CD4-positive, alpha-beta T cell treated with Interleukin-1 beta for 1 hour (primary cell): ENCODE measurements at regions not wholly inside any gene's neighbourhood (a gene's known extent, or its start where the extent isn't known, plus 50 kb on each side); places are given as distances from the start of the nearest gene placed in this dataset.

ENCODE experiments used
- DNase-seq, 2 donors: peaks; one replicate each; pipeline ENCODE4 v3.0.0-alpha.2; 2020 to 2022

DNA sequence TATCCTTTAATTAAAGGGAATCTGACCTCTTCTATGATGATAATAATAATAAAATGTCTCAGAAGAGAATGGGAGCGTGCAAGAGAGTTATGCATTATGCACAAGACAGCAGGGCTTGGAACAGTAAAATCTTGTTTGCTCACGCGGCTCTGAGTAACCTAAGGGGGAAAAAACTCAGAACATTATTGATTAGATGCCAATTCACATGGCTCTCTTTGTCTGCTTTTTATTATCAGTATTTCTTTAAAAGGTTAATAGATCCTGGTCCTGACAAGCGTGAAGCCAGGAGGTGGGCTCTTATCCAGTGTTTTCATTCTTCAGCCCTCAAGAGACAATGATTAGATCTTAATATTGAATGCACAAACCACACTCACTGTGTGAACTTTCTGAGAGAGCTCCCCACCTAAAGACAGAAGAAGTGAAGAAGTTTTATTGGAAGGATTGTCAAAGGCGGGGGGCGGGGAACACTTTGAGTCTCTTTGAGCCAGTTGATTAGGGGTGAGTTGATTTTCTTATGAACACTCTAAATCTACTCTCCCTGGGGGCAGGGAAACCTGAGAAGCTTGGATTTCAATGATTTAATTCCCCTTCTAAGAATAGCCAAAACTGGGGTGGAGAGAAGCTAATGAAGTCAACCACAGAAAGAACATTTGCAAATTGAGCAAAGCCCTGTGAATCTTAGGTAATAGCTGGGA is 127.5 kb upstream of the CTAGE1 start:
- no peak for DNase-seq

DNA sequence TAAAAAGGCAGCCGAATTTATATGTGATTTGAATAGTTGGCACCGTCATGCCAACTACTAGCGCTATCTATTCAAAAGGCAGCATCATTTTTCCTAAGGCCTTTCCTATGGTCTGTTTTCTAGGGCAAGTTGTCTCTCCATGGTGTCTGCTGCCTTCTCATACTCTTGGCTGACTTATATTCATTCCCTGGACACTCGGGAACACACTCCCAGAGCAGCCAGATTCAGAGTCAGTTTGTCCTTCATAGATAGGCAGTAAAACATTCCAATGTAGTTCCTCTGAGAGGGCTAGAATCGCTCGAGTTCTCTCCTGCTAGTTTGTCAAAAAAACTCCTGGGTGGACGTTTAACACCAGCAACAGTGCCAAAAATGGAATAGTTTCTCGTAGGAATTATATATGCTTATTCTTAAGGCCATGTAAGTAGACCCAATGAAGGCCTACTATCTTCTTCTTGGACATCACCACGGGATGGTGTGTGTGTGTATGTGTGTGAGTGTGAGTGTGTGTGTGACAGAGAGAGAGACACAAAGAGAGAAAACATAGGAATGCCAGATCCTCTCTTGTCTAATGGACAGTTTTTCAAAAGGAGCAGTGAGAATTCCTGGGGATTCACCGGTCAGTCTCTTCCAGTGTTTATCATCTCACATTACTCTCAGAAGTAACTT is 129.3 kb upstream of the CTAGE1 start:
- no peak for DNase-seq

DNA sequence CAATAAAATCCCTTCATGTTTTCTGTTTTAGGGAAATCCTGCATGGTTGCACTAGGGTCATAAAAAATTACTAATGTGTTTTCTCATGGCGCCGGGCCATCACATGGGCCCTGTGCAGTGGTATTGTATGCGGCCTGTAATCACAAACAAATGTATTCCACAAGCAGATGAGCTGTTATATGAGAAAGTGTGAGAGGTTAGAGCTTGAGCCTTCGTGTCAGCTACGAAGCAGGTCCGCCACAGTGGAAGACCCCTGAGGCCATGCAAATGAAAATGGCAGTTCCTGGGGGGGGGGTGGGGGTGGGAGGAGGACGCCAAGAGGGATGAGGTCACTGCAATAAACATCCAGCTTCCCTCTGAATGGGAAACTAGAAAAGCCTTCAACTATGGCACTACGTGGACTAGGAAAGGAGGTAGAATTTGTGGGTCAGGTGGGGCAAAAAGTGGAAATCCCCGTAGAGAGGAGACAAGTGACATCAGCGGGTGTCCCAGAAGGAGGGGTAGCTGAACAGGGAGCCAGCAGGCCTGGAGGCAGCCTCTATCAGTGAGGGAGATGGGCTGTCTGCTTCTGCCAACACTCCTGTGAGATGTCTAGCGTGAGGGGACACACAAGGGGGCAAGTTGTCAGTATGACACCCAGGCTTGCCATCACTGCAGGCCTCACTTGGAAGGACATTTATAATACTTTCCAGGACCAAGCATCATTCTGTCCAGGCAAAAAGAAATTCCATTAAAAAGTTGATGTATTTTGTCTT is 130.3 kb upstream of the CTAGE1 start:
- no peak for DNase-seq

DNA sequence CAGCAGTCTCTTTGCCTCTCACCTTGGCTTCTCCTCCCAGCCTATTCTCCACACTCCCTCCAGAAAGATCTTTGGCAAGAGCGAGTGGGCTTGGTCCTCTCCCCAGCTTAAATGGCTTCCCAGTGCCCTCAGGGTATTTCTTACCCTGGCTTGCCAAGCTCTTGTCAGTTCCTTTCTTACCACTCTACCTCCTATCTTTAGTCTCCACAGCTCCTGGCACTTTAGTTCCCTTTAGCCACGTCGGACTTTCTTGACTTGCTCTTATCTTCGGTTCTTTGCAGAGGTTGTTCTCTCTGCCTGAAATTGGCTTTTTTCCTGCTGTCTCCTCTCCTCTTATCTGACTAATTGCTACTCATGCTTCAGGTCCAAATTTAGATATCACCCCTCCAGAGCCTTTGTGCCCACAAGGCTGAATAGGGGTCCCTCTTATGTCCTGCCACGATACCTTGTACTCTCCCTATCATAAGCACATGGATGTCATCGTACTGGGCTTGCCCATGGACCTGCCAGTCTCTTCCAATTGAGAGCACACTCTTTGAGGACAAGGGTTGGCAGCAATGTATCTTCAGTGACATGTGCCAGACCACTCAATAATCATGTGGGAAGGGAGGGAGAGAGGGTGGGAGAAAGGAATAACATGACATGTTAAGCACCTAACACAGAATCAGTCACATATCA is 131.7 kb upstream of the CTAGE1 start:
- no peak for DNase-seq

DNA sequence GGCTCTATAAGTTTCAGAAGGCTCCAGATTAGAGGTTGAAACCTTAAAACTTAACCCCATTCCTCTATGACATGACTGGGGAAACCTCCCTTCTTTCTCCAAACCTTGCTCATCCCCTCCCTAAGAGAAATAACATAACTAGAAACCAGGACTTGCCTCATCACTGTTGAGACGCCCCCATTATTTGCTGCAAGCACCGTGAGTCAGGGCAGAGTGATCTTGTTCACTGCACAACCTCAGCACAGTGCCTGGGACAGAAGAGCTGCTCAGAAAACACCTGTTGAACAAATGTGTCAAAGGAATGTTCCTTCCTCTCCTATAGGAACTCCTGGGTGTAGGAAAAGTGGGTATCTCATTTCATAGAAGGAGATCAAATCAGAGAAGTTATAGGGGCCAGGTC is 132.7 kb upstream of the CTAGE1 start:
- no peak for DNase-seq

DNA sequence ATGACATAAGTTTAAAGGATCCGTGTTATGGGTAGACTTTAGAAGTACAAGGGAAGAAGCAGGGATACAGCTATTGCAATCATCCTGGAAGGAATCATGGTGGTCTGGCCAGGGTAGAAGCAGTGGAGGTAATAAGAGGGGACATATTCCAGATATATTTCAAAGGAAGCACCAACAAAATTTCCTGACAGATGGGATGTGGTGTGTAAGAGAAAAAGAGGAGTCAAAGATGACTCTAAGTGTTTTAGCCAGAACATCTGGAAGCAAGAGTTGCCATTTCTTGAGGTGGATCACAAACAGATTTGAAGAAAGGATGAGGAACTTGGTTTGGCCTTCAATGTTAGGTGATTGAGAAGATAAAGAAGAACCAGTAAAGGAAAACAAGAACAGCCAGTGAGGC is 133.1 kb upstream of the CTAGE1 start:
- no peak for DNase-seq

DNA sequence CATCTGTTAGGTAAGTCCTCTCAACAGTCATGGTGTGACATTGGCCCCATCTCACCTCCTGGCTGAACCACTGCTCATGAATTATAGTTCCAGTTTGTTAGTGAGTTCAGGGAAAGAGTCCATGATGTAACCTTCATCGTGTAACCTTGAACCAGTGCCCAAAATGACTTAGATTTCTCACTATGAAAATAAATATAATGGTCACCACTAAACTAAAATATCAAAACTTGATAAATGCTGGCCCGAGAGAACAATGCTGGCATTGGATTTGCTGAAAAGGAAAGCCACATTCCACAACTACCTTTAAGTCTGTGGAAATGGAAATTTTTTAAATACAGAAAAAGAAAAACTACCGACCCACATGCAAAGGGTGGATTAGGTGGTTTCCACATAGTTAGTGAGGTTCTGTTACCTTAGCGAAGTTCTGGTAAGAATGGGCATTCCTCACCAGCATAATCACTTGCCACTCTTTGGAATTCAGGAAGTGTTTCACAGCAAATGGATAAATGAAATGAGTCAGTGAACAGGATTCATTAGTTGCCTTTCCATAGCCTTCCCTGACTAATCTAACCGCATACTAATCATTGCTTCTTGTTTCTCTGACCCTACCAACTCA is 133.9 kb upstream of the CTAGE1 start:
- DNase-seq: no peak

DNA sequence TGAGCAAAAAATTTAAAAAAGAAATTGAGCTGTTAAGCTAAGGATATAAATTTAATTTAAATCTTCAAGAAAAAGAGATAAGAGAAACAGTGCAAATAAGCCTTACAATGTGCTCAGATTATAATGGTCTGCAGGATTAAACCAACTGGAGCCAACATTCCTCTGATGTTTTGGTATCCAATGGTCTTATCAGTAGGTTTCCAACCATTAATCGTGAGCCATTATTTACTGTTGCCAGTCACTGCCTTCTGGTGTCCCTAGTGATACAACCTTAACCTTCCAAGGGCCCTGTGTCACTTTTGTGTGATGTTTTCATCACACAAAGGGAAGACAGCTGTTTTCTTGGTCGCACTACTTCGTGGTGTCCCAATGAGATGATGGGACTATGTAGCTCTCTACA is 134.5 kb upstream of the CTAGE1 start:
- DNase-seq: no peak

DNA sequence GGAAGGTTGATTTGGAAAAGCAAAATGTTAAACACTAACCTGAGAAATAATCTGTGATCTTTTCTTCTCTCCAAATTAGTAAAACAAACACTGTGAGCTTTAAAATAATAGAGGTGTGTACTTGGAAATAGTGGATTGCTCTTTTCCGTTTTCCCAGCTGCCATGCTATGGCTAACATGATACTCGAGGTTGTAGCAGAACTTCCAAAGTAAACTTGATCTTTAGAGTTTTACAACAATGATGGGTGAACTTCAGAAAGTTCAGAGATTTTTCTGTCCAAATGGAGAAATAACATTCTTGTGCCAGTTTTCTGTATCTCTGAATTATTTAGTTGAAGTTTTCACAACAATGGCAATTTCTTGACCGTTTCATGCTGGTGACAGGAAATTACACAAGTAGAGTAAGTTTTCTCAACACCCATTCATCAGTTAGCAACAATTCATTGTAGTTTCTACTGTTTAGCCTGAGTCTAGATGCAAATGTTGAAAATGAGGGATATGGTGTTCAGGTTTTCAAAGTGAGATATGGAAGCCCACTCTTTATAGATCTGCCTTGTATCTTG is 135.3 kb upstream of the CTAGE1 start:
- no peak for DNase-seq

DNA sequence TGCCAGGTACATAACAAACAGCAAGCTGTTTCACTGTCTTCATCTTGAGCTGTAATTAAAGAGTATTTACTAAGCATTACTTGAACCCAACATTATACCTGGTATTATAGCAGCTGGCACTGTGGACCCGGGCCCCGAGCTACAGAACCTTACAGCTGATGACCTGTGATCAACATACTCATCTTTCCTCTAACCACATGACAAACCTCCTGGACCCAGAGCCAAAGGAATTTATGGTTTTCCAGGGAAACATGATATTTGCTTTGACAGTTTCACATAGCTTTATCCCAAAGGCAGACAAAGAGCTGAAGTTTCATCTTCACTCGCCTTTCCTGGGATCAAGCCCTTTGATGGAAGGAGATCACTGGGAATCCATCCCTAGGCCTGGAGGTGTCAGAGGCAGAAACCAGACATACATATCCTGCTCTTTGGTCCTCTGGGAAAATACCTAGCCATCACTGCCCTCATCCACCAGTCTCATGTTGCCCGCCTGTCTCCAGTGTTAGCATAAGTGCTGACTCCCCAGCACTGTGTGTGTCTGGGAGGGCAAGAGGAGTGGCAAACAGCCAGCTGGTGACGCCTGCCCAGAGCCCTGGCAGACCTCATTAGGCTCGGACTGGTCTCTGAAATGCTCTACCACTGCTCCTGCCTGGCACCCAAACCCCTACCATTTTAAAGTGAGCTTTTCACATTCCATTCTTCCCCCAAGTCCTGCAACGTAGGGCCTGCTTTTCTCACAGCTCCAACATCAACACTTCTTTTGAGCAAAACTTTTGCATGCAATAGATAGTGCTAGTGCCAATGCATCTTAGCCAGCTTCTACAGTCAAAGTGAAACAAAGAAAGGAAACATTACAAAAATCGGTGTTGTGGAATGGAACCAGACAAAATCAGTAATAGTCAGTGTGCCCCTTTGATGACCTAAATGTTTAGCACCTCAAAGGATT is 138.8 kb upstream of the CTAGE1 start:
- no peak for DNase-seq

DNA sequence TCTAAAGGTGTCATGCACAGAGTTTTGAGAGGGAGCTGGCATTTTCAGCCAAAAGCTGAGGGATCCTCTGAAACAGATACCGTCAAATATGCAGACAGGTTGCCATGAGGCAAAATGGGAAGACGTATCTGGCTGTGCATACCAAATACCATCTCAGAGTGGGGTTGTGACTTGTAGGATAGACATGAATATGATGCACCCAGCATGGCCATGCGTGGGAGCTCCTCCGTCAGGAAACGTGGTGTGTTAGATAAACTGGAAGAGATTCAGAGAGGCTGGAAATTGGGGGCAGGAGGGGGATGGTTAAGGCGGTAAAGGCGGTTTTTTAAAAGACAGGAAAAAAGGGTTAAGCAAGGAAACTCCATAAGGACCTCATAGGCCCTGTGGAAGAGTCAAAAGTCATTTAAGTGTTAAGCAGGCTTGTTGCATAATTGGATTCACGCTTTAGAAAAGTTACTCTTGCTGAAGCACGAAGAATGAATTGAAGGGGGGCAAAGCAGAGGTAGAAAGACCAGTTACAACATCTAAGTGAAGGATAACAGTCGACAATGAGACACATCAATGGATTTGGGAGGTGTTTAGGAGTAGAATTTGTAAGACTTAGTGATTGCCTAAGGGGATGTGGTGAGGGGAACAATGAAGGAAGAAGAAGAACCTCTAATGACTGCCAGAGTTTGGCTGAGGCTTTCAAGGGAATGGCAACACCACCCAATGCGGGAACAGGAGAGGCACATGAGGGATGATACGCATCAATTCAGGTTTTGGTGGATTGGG is 139.6 kb upstream of the CTAGE1 start:
- DNase-seq: no peak

DNA sequence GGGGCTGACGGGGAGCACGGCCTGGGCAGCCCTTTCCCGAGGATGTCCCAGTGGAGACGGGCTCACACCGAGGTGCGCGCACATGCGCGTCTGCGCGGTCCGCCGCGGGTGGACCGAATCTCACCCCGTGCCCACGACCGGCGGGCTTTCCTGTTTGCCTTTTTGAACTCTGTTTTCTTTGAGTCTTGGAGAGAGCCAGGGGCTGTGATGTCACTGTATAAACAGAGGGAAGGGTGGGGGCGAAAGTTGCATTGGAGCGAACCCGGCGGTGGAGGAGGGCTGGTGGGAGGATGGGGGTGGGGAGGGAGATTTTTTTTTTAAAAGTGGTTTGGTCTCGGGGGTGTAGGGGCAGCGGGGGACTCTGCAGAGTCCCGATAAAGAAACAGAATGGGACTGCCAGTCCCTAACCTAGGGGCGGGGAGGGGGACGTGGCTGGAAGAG is 141.2 kb upstream of the CTAGE1 start:
- no peak for DNase-seq

DNA sequence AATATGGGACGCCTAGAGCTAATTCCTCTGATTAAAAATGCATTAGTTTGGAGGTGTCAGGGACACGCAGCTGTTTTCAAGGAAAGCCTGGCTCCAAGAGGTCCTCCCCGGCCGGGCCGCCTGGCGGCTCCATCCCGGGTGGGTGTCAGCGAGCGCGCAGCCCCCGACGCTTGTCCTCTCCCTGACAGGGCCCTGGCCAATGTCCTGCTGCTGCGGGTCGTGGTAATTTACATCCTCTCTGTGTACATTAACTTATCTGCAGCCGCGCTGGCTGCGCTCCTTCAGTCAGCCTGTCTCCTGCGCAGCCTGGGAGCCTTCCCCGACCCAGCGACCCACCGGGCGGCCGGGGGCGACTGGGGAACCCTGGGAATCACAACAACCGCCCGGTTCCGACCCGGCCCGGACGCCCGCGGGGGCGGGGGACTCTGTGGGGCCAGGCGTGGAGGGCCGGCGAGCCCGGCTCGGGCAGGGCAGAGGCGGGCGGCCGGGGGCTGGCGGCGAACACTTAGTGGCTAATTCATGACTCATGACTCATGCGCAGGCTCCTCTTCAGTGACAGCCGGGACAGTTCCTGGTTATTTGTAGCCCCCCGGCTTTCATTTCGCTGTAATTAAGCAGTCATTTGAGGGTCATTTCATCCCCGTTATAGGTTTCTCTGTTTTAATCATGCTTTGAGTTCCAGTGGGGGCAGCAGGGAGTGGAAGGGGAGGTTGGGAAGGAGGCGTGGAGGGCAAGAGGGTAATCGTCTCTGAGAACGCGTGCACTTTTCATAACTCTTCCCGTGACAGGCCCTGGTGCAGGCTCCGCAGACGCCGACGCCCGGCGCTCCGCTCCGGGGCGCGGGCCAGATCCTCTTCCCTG is 141.9 kb upstream of the CTAGE1 start:
- DNase-seq: no peak

DNA sequence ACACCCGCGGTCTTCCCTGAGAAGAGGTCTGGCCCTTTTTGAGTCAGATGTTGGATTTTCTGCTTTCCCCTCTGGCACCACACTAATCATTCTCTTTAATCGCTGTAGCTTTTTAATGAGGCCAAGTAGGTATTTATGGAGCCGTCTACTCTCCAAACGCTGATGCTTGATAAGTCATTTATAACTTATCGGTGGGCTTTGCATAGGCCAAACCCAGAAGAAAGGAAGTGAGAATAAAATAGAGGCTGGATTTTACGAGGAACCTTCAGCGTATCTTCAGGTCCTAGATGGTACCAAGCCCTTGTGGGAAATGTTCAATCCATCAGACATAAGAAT is 142.5 kb upstream of the CTAGE1 start:
- DNase-seq: no peak

DNA sequence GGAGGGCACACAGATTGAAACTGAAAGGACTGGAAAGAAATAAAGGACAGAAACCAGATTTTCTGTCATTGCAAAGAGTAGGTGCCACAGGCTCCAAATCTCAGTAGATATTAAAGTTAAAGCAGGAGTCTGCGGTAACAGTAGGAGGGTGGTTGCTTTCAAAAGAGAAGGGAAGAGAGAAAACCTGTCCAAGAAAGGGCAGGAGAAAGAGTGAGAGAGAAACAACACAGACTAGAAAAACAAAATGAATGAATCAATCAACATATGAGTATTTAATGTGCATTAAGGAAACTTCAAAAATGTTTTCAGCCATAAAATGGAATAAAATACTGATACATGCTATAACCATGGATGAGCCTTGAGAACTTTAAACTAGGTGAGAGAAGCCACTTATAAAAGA is 143.1 kb upstream of the CTAGE1 start:
- DNase-seq: no peak

DNA sequence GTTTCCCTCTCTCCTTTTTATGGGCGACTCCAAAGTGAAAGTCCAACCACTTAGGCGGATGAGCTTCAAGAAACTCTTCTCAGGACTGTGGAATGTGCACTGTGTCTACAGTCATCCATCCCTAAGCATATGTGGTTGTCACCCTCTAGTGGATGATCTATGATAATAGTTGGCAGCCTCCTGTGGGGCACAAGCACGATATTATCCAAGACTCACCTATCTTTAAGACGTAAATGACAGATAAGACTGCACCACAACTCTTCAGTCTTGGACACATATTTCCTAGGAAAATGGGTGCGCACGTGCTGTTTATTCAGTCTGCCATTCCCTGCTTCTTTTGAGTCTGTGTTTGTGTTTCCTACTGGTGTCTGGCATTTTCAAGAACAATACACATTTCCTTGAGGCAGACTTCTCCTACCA is 145.5 kb upstream of the CTAGE1 start:
- peak; percentile 17 to 54 for DNase-seq

DNA sequence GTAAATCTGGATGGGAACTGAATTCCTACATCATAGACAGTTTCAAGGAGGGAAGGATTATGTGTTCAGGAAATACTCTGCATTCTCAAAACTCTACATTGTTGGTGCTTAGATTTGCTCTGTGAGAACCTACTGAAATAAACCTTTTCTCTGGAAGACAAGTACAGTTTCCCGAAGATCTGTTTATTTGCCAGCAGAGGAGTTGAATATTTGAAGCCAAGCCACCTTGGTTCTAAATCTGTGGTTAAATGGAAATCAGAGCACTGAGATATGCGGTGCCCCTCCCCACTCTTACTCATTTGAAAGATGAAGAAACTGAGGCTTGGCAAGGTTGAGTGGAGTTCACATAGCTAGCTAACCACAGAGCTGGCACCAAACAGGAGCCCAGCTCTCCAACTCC is 146.3 kb upstream of the CTAGE1 start:
- DNase-seq: no peak

DNA sequence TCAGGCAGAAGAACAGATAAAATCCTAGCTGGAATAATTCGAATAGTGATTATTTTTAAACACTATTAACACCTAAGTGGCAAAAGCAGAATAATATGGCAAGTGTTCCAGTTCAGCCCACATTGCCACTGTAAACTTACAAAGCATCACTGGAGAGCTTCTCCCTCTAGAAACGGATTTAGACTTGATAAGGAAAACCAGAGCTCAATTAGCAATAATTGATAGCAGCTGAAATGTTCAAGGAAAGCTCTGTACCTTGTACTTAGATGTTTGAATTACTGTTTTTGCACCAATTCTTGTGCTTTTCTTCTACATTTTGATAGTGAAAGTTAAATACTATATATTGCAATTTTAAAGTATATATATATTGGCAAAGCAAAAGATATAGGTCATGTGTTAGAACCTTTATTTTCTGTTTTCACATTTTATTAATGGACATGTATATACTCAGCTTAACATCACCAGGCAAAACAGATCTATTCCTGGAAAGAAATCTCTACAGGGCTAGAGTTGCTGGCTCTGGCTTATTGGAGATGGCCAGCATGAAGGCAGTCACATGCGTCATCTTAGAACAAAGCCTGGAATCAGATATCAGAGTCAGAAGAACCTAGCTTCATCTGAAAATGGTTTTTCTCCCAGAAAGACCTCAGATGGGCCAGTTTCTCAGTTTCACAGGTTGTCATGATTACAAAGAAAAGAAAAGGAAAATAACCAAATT is 149.1 kb upstream of the CTAGE1 start:
- no peak for DNase-seq

DNA sequence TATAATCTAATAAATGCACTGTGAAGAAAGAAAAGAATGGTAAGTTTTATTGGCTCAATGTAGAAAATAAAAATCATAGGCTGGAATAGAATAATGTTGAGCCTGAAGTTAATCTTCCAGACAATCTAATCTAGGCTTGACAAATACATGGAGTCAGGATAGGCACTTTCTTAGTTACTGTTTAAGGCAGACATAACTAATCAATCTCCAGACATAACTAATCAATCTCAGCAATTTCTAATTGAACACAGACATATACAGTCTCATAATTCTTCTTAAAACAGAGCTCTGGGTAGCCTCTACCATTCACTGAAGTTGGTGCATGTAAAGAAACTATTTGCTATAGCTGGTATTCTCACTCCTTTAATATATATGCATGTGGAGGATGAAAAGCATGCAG is 150.1 kb upstream of the CTAGE1 start:
- no peak for DNase-seq
